ENCODE measurements at regions not wholly inside any gene's neighbourhood (a gene's known extent, or its start where the extent isn't known, plus 50 kb on each side); places are given as distances from the start of the nearest gene placed in this dataset.

DNA sequence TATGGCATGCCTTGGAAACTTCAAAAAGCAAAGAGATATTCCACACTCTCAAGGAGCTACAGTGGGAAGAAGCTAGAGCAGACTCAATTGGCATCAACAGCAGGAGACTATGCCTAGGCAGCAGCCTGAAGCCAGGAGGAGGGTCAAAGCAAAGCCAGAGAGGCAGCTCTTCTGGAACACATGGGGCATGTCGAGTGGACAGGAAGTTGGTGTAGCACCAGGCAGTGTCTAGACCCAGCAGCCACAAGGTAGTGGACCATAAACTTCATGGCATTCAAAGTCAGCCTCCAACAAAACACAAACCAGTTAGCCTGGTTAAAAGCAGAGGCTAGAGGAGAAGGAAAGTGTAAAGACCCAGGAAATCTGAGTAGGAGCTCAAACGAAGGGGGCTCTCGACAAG is 311.2 kb upstream of the PKDCC start:
- no peaks in the 10 kb centered on the region for H3K27me3 ChIP-seq
- H3K27ac ChIP-seq, result no peak overlapping the region
- no peak overlapping the region for H3K4me3 Mint-ChIP-seq
- H3K9me3 ChIP-seq (ENCODE audit: low read depth), result no peaks in the 10 kb centered on the region
- peaks cover 2% of the 10 kb centered on the region for H3K27me3 Mint-ChIP-seq (ENCODE audit: insufficient read depth, low read depth)
- H3K4me3 ChIP-seq, result no peak overlapping the region
- no peak for DNase-seq (ENCODE audit: low spot score)
- peaks cover 18% of the 10 kb centered on the region for H3K4me1 Mint-ChIP-seq
- no peak overlapping the region for H2AFZ ChIP-seq (replicated peaks)
- H3K9me3 Mint-ChIP-seq, result peaks cover 7% of the 10 kb centered on the region
- no peaks in the 10 kb centered on the region for H4K20me1 ChIP-seq (ENCODE audit: low read depth)
- H3K4me2 ChIP-seq, result no peak overlapping the region
- H3K27ac Mint-ChIP-seq, result no peak overlapping the region
- no peaks in the 10 kb centered on the region for H3F3A ChIP-seq (ENCODE audit: low read depth)
- no peaks in the 10 kb centered on the region for H3K36me3 ChIP-seq
- H3K9ac ChIP-seq, result no peak overlapping the region
- H3K36me3 Mint-ChIP-seq, result no peaks in the 10 kb centered on the region
- TF ChIP-seq, protein P1, sequence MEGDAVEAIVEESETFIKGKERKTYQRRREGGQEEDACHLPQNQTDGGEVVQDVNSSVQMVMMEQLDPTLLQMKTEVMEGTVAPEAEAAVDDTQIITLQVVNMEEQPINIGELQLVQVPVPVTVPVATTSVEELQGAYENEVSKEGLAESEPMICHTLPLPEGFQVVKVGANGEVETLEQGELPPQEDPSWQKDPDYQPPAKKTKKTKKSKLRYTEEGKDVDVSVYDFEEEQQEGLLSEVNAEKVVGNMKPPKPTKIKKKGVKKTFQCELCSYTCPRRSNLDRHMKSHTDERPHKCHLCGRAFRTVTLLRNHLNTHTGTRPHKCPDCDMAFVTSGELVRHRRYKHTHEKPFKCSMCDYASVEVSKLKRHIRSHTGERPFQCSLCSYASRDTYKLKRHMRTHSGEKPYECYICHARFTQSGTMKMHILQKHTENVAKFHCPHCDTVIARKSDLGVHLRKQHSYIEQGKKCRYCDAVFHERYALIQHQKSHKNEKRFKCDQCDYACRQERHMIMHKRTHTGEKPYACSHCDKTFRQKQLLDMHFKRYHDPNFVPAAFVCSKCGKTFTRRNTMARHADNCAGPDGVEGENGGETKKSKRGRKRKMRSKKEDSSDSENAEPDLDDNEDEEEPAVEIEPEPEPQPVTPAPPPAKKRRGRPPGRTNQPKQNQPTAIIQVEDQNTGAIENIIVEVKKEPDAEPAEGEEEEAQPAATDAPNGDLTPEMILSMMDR (IDR thresholded peaks at IDR 0.05), result no peak
- TF ChIP-seq EZH2 (IDR thresholded peaks at IDR 0.05) (no peak), EZH2phosphoT487 (IDR thresholded peaks at IDR 0.05) (no peak)
- no peaks in the 10 kb centered on the region for H3K79me2 ChIP-seq (ENCODE audit: low read depth)
- H3K4me1 ChIP-seq, result peaks cover 17% of the 10 kb centered on the region

DNA sequence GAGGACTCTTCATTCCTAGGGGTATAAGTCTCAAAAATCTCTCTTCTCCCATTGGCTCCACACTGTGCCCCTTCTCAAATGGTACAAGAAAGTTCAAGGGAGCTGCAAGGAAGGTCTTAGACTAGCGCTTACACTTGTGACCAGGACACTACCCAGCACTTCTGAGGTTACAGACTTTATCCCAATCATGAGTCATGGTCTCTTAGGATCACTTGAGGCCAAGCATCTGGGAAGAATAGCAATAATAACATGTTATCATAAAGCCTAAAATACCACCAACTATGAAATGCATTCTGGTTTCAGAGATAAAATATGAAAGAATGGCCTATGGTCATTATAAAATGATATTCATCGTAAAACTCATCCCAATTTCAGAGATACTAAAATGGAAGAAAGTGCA is 309.9 kb upstream of the PKDCC start:
- no peak overlapping the region for H3K9ac ChIP-seq
- no peaks in the 10 kb centered on the region for H3K79me2 ChIP-seq (ENCODE audit: low read depth)
- H3K27me3 ChIP-seq, result no peaks in the 10 kb centered on the region
- Mint-ChIP-seq H3K36me3 (no peaks in the 10 kb centered on the region), H3K27ac (no peak overlapping the region), H3K4me3 (no peak overlapping the region), H3K4me1 (peaks cover 31% of the 10 kb centered on the region), H3K27me3 (ENCODE audit: insufficient read depth, low read depth) (peaks cover 2% of the 10 kb centered on the region), H3K9me3 (peaks cover 7% of the 10 kb centered on the region)
- no peaks in the 10 kb centered on the region for H4K20me1 ChIP-seq (ENCODE audit: low read depth)
- peaks cover 14% of the 10 kb centered on the region for H3K4me1 ChIP-seq
- no peak overlapping the region for H3K27ac ChIP-seq
- H3F3A ChIP-seq (ENCODE audit: low read depth), result no peaks in the 10 kb centered on the region
- no peak overlapping the region for H3K4me2 ChIP-seq
- no peak overlapping the region for H2AFZ ChIP-seq (replicated peaks)
- no peaks in the 10 kb centered on the region for H3K9me3 ChIP-seq (ENCODE audit: low read depth)
- no peak for DNase-seq (ENCODE audit: low spot score)
- no peak overlapping the region for H3K4me3 ChIP-seq
- no peaks in the 10 kb centered on the region for H3K36me3 ChIP-seq
- TF ChIP-seq EZH2phosphoT487 (IDR thresholded peaks at IDR 0.05) (no peak), EZH2 (IDR thresholded peaks at IDR 0.05) (no peak)
- TF ChIP-seq, protein P1 (IDR thresholded peaks at IDR 0.05), result no peak

DNA sequence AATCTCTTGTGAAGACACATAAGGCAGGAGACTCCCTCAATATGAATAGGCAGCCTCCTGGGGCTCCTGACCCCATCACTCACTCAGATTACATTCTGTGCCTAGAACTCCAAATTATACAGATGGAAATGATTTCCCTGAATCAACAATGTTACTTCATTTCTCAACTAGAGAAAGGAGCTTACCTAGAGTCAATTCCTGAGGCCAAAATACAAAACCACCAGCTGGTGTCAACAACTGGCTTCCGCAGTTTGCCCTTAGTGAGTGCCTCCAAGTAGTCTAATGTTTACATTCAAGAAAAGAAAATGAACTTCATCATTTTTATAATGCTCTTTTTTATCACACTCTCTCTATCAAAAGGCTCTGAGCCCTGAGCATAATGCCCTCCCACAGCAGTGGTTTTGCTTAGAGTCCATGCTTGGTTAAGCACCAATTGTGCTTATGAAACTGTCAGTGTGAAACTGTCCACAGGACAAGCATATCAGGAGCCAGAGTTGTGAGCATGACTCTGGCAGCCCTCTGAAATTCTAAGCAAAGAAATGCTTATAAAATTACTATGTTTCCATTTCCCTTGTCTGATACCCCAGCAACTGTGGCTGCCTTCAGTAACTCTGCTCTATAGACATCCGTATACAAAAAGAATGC is 305.7 kb upstream of the PKDCC start:
- no peak for DNase-seq (ENCODE audit: low spot score)
- Histone ChIP-seq H4K20me1 (ENCODE audit: low read depth) (no peaks in the 10 kb centered on the region), H3K27me3 (no peaks in the 10 kb centered on the region), H3F3A (ENCODE audit: low read depth) (no peaks in the 10 kb centered on the region), H3K9ac (no peak overlapping the region), H3K36me3 (no peaks in the 10 kb centered on the region), H3K79me2 (ENCODE audit: low read depth) (no peaks in the 10 kb centered on the region), H3K4me3 (no peak overlapping the region), H3K27ac (no peak overlapping the region), H3K4me2 (no peak overlapping the region), H3K4me1 (no peaks in the 10 kb centered on the region), H2AFZ (replicated peaks) (no peak overlapping the region), H3K9me3 (ENCODE audit: low read depth) (peaks cover 4% of the 10 kb centered on the region)
- TF ChIP-seq, protein P1 (IDR thresholded peaks at IDR 0.05), result no peak
- TF ChIP-seq EZH2phosphoT487 (IDR thresholded peaks at IDR 0.05), result no peak
- TF ChIP-seq EZH2 (IDR thresholded peaks at IDR 0.05), result no peak
- peaks cover 20% of the 10 kb centered on the region for H3K4me1 Mint-ChIP-seq
- H3K9me3 Mint-ChIP-seq, result peaks cover 16% of the 10 kb centered on the region
- peak overlapping the region; percentile 54 for H3K4me3 Mint-ChIP-seq
- peaks cover 2% of the 10 kb centered on the region for H3K27me3 Mint-ChIP-seq (ENCODE audit: insufficient read depth, low read depth)
- H3K36me3 Mint-ChIP-seq, result no peaks in the 10 kb centered on the region
- H3K27ac Mint-ChIP-seq, result peak overlapping the region; percentile 86

All from neural progenitor cell (in vitro differentiated cells).